Tibial nerve (tissue), 4 donors: ENCODE measurements at regions not wholly inside any gene's neighbourhood (a gene's known extent, or its start where the extent isn't known, plus 50 kb on each side); places are given as distances from the start of the nearest gene placed in this dataset.

ENCODE experiments used
- DNase-seq, 2 donors: peaks; one replicate each; pipeline ENCODE4 v3.0.0-alpha.2; 2019; ENCODE audit warnings: low spot score in 2 of 2
- H3K27ac ChIP-seq, 4 donors: fragments of 200-600 bp; sonication (generic) in 3 of 4; one replicate each; pipeline ENCODE4 v1.5.1; 2017 to 2019; ENCODE audit warnings: mild to moderate bottlenecking in 1 of 4
- H3K27me3 ChIP-seq, 2 donors: fragments of 200-600 bp; sonication (generic) in 1 of 2; one replicate each; pipeline versions ENCODE4 v1.5.1 to v1.6.0; 2017 to 2019
- H3K36me3 ChIP-seq, 3 donors: fragments of 200-600 bp; sonication (generic); one replicate each; pipeline ENCODE4 v1.5.1; 2018 to 2019
- H3K4me1 ChIP-seq, 4 donors: fragments of 200-600 bp; sonication (generic) in 3 of 4; one replicate each; pipeline ENCODE4 v1.5.1; 2017 to 2019
- H3K4me3 ChIP-seq, 4 donors: fragments of 200-600 bp; sonication (generic) in 3 of 4; one replicate each; pipeline ENCODE4 v1.5.1; 2017 to 2019; ENCODE audit warnings: mild to moderate bottlenecking in 1 of 4, moderate library complexity in 1 of 4
- H3K9me3 ChIP-seq, 4 donors: fragments of 200-600 bp; sonication (generic) in 3 of 4; one replicate each; pipeline ENCODE4 v1.5.1; 2017 to 2019
- CTCF ChIP-seq, 5 experiments: fragments of 200-600 bp in 3 of 5; fragments of 450-650 bp in 2 of 5; sonication (generic) in 3 of 5; IDR thresholded peaks; one replicate each; pipeline ENCODE4 v1.5.1; 2016 to 2019; ENCODE audit warnings: antibody characterized with exemption in 5 of 5, mild to moderate bottlenecking in 3 of 5, moderate library complexity in 2 of 5
- EP300 ChIP-seq, 2 donors: sonication (generic); formaldehyde crosslinking; IDR thresholded peaks; one replicate each; pipeline ENCODE4 v1.6.1; 2017; ENCODE audit warnings: antibody characterized with exemption in 2 of 2, mild to moderate bottlenecking in 1 of 2
- POLR2A ChIP-seq, 2 donors: fragments of 450-650 bp; IDR thresholded peaks; one replicate each; pipeline ENCODE4 v1.6.1; 2017; ENCODE audit warnings: antibody characterized with exemption in 2 of 2, mild to moderate bottlenecking in 2 of 2, moderate library complexity in 2 of 2
- WGBS, 2 donors: methylation state at CpG; one replicate each; pipeline ENCODE4 v1.1.5; 2018; 5-methylcytosine and 5-hydroxymethylcytosine counted together

GRCh38 chr5:13357929-13358328, 586.6 kb downstream of the DNAH5 start:
- Histone ChIP-seq H3K27me3 (no peaks in the 10 kb centered on the region), H3K4me3 (no peak overlapping the region), H3K36me3 (no peaks in the 10 kb centered on the region), H3K9me3 (no peaks in the 10 kb centered on the region), H3K27ac (no peak overlapping the region), H3K4me1 (no peaks in the 10 kb centered on the region)
- TF ChIP-seq POLR2A (IDR thresholded peaks at IDR 0.05) (no peak), EP300 (IDR thresholded peaks at IDR 0.05) (no peak), CTCF (IDR thresholded peaks at IDR 0.05) (no peak)
- DNase-seq = no peak
- 0 to 33% methylated on average over 1 of the region's 1 CpG for WGBS, 2 donors

- WGBS, 2 donors = 88 to 92% methylated on average over 3 of the region's 3 CpGs
- H3K4me1 ChIP-seq = no peaks in the 10 kb centered on the region
- DNase-seq = no peak
- H3K36me3 ChIP-seq = no peaks in the 10 kb centered on the region
- TF ChIP-seq EP300 (IDR thresholded peaks at IDR 0.05) = no peak
- H3K27me3 ChIP-seq = no peaks in the 10 kb centered on the region
- no peak overlapping the region for H3K4me3 ChIP-seq
- H3K27ac ChIP-seq = no peak overlapping the region
- H3K9me3 ChIP-seq = no peaks in the 10 kb centered on the region
Observed at GRCh38 chr5:13356226-13356625, 588.3 kb downstream of the DNAH5 start.

DNA sequence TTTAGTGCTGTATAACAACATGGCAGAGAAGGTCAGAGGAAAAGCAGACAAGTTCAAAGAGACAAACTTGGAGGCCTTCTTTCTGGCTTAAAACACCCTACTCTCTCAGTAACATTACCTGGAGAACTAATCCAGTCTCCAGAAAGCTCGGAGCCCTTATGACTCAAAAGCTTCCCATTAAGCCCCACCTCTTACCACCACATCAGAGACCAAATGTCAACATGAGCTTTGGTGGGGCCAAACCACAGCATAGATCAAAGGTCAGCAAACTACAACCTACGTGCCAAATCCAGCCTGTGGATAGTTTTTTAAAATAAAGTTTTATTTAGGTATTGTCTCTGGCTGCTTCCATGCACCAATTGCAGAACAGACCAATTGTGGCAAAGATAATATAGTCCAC, 589.9 kb downstream of the DNAH5 start:
- Histone ChIP-seq H3K4me3 (no peak overlapping the region), H3K27me3 (no peaks in the 10 kb centered on the region), H3K9me3 (no peaks in the 10 kb centered on the region), H3K4me1 (no peaks in the 10 kb centered on the region), H3K36me3 (no peaks in the 10 kb centered on the region), H3K27ac (no peak overlapping the region)
- TF ChIP-seq POLR2A (IDR thresholded peaks at IDR 0.05) (no peak), CTCF (IDR thresholded peaks at IDR 0.05) (no peak), EP300 (IDR thresholded peaks at IDR 0.05) (no peak)
- 67 to 76% methylated on average over 2 of the region's 2 CpGs for WGBS, 2 donors
- DNase-seq = no peak

DNA sequence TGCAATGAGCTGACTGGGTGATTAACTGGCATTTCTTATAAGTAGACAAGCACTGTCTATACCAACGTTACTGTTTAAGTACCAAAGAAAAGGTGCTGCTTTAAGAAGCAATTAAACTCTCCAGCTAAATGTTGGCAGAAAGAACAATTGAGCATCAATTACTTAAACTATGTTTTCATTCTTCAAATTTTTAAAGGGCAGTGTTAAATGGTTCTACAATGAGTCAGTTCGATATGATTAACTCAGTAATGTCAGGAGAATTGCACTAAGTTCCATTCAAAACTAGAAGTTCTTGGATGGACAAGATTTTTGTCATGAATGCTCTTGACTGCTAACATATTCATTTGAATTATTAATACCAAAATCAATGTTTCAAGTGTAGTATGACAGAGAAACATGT, 593.7 kb downstream of the DNAH5 start:
- WGBS, 2 donors = 48 to 52% methylated on average over 2 of the region's 2 CpGs
- H3K27me3 ChIP-seq = no peaks in the 10 kb centered on the region
- H3K36me3 ChIP-seq = no peaks in the 10 kb centered on the region
- DNase-seq = no peak
- H3K9me3 ChIP-seq = no peaks in the 10 kb centered on the region
- TF ChIP-seq CTCF (IDR thresholded peaks at IDR 0.05) (no peak), EP300 (IDR thresholded peaks at IDR 0.05) (no peak), POLR2A (IDR thresholded peaks at IDR 0.05) (no peak)
- H3K4me1 ChIP-seq = no peaks in the 10 kb centered on the region
- no peak overlapping the region for H3K4me3 ChIP-seq
- no peak overlapping the region for H3K27ac ChIP-seq

DNA sequence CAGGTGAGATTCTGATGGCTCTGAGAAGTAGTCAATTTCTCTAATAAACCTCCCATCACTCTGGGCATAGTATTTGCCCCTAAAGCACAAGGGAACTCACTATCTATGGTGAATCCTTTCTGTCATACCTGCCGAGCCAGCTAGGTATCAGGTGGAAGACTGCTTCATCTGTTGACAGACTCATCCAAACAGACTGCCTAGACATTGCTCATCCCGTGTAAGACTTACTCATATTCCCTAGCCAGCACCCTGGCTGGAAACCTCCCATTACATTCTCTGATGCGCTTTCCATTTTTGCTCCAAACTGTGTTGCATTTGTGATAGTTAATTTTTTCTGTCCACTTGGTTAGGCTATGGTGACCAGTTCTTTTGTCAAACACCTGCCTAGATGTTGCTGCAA, 595.9 kb downstream of the DNAH5 start:
- Histone ChIP-seq H3K4me3 (no peak overlapping the region), H3K9me3 (no peaks in the 10 kb centered on the region), H3K36me3 (no peaks in the 10 kb centered on the region), H3K4me1 (no peaks in the 10 kb centered on the region), H3K27ac (no peak overlapping the region), H3K27me3 (no peaks in the 10 kb centered on the region)
- TF ChIP-seq POLR2A (IDR thresholded peaks at IDR 0.05) (no peak), CTCF (IDR thresholded peaks at IDR 0.05) (no peak), EP300 (IDR thresholded peaks at IDR 0.05) (no peak)
- 86 to 95% methylated on average over 3 of the region's 3 CpGs for WGBS, 2 donors
- no peak for DNase-seq

GRCh38 chr5:13346401-13346800, 598.1 kb downstream of the DNAH5 start:
- H3K4me1 ChIP-seq = no peaks in the 10 kb centered on the region
- no peaks in the 10 kb centered on the region for H3K9me3 ChIP-seq
- 85 to 89% methylated on average over 4 of the region's 4 CpGs for WGBS, 2 donors
- no peak for TF ChIP-seq POLR2A (IDR thresholded peaks at IDR 0.05)
- no peak for TF ChIP-seq EP300 (IDR thresholded peaks at IDR 0.05)
- TF ChIP-seq CTCF (IDR thresholded peaks at IDR 0.05) = no peak
- DNase-seq = no peak
- H3K27ac ChIP-seq = no peak overlapping the region
- no peak overlapping the region for H3K4me3 ChIP-seq
- H3K27me3 ChIP-seq = no peaks in the 10 kb centered on the region
- H3K36me3 ChIP-seq = no peaks in the 10 kb centered on the region
